Neuron (in vitro differentiated cells): ENCODE measurements at regions not wholly inside any gene's neighbourhood (a gene's known extent, or its start where the extent isn't known, plus 50 kb on each side); places are given as distances from the start of the nearest gene placed in this dataset.

ENCODE experiments used
- H2AFZ ChIP-seq: one replicate; pipeline ENCODE4 v1.6.1; 2013; ENCODE audit warnings: low read depth, mild to moderate bottlenecking, inconsistent platforms, low read length, moderate library complexity
- H3K27me3 ChIP-seq: one replicate; pipeline ENCODE4 v1.6.1; 2013; ENCODE audit warnings: low read length; ENCODE audit not compliant: insufficient read depth
- H3K36me3 ChIP-seq: one replicate; pipeline ENCODE4 v1.6.1; 2013; ENCODE audit warnings: low read length; ENCODE audit not compliant: insufficient read depth
- H3K4me1 ChIP-seq: one replicate; pipeline ENCODE4 v1.6.1; 2013; ENCODE audit warnings: low read length; ENCODE audit not compliant: insufficient read depth
- H3K4me3 ChIP-seq: 2 replicates; pipeline ENCODE4 v1.5.1; 2013; ENCODE audit warnings: mild to moderate bottlenecking, low read length, moderate library complexity
- H3K9me3 ChIP-seq: one replicate; pipeline ENCODE4 v1.6.1; 2013; ENCODE audit warnings: low read length

- H3K27me3 ChIP-seq, result peaks cover 18% of the 10 kb centered on the region
- no peaks in the 10 kb centered on the region for H3K36me3 ChIP-seq
- H3K9me3 ChIP-seq, result no peaks in the 10 kb centered on the region
- H2AFZ ChIP-seq, result no peak overlapping the region
- no peak overlapping the region for H3K4me3 ChIP-seq
- H3K4me1 ChIP-seq, result peaks cover 29% of the 10 kb centered on the region
Measured at GRCh38 chr7:131111792-131112191, 215.9 kb upstream of the MKLN1 start.

GRCh38 chr7:131112431-131112830 lies 215.2 kb upstream of the MKLN1 start:
- H3K27me3 ChIP-seq, result peaks cover 18% of the 10 kb centered on the region
- no peaks in the 10 kb centered on the region for H3K9me3 ChIP-seq
- H3K36me3 ChIP-seq, result no peaks in the 10 kb centered on the region
- H3K4me1 ChIP-seq, result peaks cover 29% of the 10 kb centered on the region
- no peak overlapping the region for H3K4me3 ChIP-seq
- H2AFZ ChIP-seq, result no peak overlapping the region

- Histone ChIP-seq H3K27me3 (peaks cover 12% of the 10 kb centered on the region), H3K4me1 (peaks cover 10% of the 10 kb centered on the region), H2AFZ (no peak overlapping the region), H3K36me3 (no peaks in the 10 kb centered on the region), H3K4me3 (no peak overlapping the region), H3K9me3 (peaks cover 3% of the 10 kb centered on the region)
Measured at GRCh38 chr7:131115340-131115739, 212.3 kb upstream of the MKLN1 start.

- no peak overlapping the region for H2AFZ ChIP-seq
- peaks cover 2% of the 10 kb centered on the region for H3K27me3 ChIP-seq
- peaks cover 3% of the 10 kb centered on the region for H3K9me3 ChIP-seq
- H3K4me1 ChIP-seq, result no peaks in the 10 kb centered on the region
- no peak overlapping the region for H3K4me3 ChIP-seq
- no peaks in the 10 kb centered on the region for H3K36me3 ChIP-seq
Measured at GRCh38 chr7:131117439-131117838, 210.2 kb upstream of the MKLN1 start.

- peaks cover 2% of the 10 kb centered on the region for H3K27me3 ChIP-seq
Measured at GRCh38 chr7:131119381-131119780, 208.3 kb upstream of the MKLN1 start.

GRCh38 chr7:131122394-131122793 lies 205.3 kb upstream of the MKLN1 start:
- Histone ChIP-seq H3K9me3 (peaks cover 3% of the 10 kb centered on the region), H3K4me3 (no peak overlapping the region), H3K36me3 (no peaks in the 10 kb centered on the region), H3K4me1 (no peaks in the 10 kb centered on the region), H3K27me3 (no peaks in the 10 kb centered on the region), H2AFZ (no peak overlapping the region)

More at GRCh38 chr7:131119381-131119780, 208.3 kb upstream of the MKLN1 start:
- Histone ChIP-seq H3K4me1 (no peaks in the 10 kb centered on the region), H2AFZ (no peak overlapping the region), H3K9me3 (peaks cover 3% of the 10 kb centered on the region), H3K4me3 (no peak overlapping the region), H3K36me3 (no peaks in the 10 kb centered on the region)

GRCh38 chr7:131124001-131124629 lies 203.6 kb upstream of the MKLN1 start:
- Histone ChIP-seq H3K27me3 (peaks cover 2% of the 10 kb centered on the region), H3K4me3 (no peak overlapping the region), H2AFZ (no peak overlapping the region), H3K9me3 (no peaks in the 10 kb centered on the region), H3K4me1 (no peaks in the 10 kb centered on the region), H3K36me3 (no peaks in the 10 kb centered on the region)

- Histone ChIP-seq H3K27me3 (peaks cover 2% of the 10 kb centered on the region), H3K4me3 (no peak overlapping the region), H3K4me1 (no peaks in the 10 kb centered on the region), H2AFZ (no peak overlapping the region), H3K36me3 (no peaks in the 10 kb centered on the region), H3K9me3 (no peaks in the 10 kb centered on the region)
Measured at GRCh38 chr7:131124867-131125266, 202.8 kb upstream of the MKLN1 start.

- Histone ChIP-seq H3K4me3 (no peak overlapping the region), H3K4me1 (no peaks in the 10 kb centered on the region), H3K9me3 (no peaks in the 10 kb centered on the region), H3K27me3 (peaks cover 3% of the 10 kb centered on the region), H3K36me3 (no peaks in the 10 kb centered on the region), H2AFZ (no peak overlapping the region)
Measured at GRCh38 chr7:131130324-131130723, 197.4 kb upstream of the MKLN1 start.

GRCh38 chr7:131131012-131131745 lies 196.5 kb upstream of the MKLN1 start:
- Histone ChIP-seq H3K36me3 (no peaks in the 10 kb centered on the region), H3K4me3 (no peak overlapping the region), H3K9me3 (no peaks in the 10 kb centered on the region), H3K27me3 (peaks cover 4% of the 10 kb centered on the region), H3K4me1 (no peaks in the 10 kb centered on the region), H2AFZ (no peak overlapping the region)

- H3K4me1 ChIP-seq, result no peaks in the 10 kb centered on the region
- peaks cover 4% of the 10 kb centered on the region for H3K27me3 ChIP-seq
- H3K9me3 ChIP-seq, result no peaks in the 10 kb centered on the region
- no peaks in the 10 kb centered on the region for H3K36me3 ChIP-seq
- H2AFZ ChIP-seq, result no peak overlapping the region
- no peak overlapping the region for H3K4me3 ChIP-seq
Measured at GRCh38 chr7:131131746-131132431, 195.8 kb upstream of the MKLN1 start.

GRCh38 chr7:131139462-131139861 lies 188.2 kb upstream of the MKLN1 start:
- Histone ChIP-seq H3K27me3 (peaks cover 3% of the 10 kb centered on the region), H3K36me3 (no peaks in the 10 kb centered on the region), H3K4me3 (no peak overlapping the region), H3K4me1 (no peaks in the 10 kb centered on the region), H2AFZ (no peak overlapping the region), H3K9me3 (no peaks in the 10 kb centered on the region)

- Histone ChIP-seq H3K36me3 (no peaks in the 10 kb centered on the region), H3K9me3 (no peaks in the 10 kb centered on the region), H3K4me3 (no peak overlapping the region), H3K4me1 (no peaks in the 10 kb centered on the region), H3K27me3 (no peaks in the 10 kb centered on the region), H2AFZ (no peak overlapping the region)
Measured at GRCh38 chr7:131141443-131141967, 186.2 kb upstream of the MKLN1 start.
